ENCODE measurements at regions not wholly inside any gene's neighbourhood (a gene's known extent, or its start where the extent isn't known, plus 50 kb on each side); places are given as distances from the start of the nearest gene placed in this dataset.

- TF ChIP-seq POLR2A (IDR thresholded peaks at IDR 0.05) (no peak), CTCF (IDR thresholded peaks at IDR 0.05 in 4 of 5, conservative IDR thresholded peaks at IDR 0.05 in 1 of 5) (no peak)
Measured at GRCh38 chr2:120515759-120516678, 170.1 kb downstream of the INHBB start.
